Lower leg skin (tissue), 3 donors: ENCODE measurements at regions not wholly inside any gene's neighbourhood (a gene's known extent, or its start where the extent isn't known, plus 50 kb on each side); places are given as distances from the start of the nearest gene placed in this dataset.
"Not testable (repeated sequence)": the region's sequence is repeated elsewhere in the genome, so short reads cannot be mapped to it uniquely, and the experiment has no call there.

ENCODE experiments used
- CTCF ChIP-seq, 3 donors: fragments of 450-650 bp; IDR thresholded peaks; one replicate each; pipeline ENCODE4 v1.5.1; 2016; ENCODE audit warnings: antibody characterized with exemption in 3 of 3, mild to moderate bottlenecking in 3 of 3, moderate library complexity in 2 of 3
- POLR2A ChIP-seq, 2 donors: fragments of 450-650 bp; IDR thresholded peaks; one replicate each; pipeline ENCODE4 v1.6.1; 2016 to 2017; ENCODE audit warnings: antibody characterized with exemption in 2 of 2, mild to moderate bottlenecking in 1 of 2, moderate library complexity in 1 of 2

- TF ChIP-seq POLR2A, CTCF (IDR thresholded peaks at IDR 0.05): not testable (repeated sequence)
These were observed 90.7 kb downstream of the PRR15 start for GRCh38 chr7:29654340-29654739.
